Epithelial cell of prostate (primary cell): ENCODE measurements at regions not wholly inside any gene's neighbourhood (a gene's known extent, or its start where the extent isn't known, plus 50 kb on each side); places are given as distances from the start of the nearest gene placed in this dataset.

Experiments used
- DNase-seq: peaks from one replicate; pipeline ENCODE4 v3.0.0-alpha.2; 2011; ENCODE audit warnings: low read depth, low spot score
- H3K27ac ChIP-seq: fragments of 450-650 bp; 2 replicates; pipeline ENCODE4 v1.5.1; 2017; ENCODE audit warnings: mild to moderate bottlenecking

DNA sequence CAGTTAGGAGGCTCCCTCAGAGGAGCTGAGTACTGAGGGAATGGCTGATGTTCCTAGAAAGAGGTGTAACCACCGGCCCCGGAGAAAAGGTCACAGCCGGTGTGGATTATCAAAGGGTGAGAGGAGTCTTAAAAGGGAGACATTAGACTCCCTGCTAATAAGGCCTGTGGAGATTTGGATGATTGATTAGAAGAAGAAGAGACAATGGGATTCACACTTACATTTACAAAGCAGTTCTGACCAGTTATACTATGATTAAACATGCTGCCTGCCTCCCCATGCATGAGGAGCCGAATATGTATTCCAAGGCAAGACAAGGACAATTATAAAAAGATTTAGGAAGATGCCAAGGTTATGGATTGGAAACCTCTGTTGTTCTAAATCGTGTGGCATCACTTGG is 302.4 kb downstream of the SLC4A3 start:
- no peak for DNase-seq
- H3K27ac ChIP-seq: no peak overlapping the region

DNA sequence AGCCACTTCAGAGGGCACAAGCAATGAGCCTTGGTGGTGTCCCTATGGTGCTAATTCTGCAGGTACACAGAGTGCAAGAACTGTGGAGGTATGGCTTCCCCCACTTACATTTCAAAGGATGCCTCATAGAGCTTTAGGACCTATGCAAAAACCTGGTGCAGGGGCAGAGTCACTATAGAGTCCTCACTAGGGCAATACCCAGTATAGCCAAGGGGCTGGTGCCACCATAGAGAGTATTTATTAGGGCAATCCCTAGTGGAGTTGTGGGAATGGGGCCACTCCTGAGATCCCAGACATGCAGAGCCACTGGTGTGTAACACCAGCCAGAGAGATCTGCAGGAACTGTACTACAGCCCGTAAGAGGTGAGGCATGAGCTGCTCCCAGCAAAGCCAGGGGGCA is 312.2 kb downstream of the SLC4A3 start:
- DNase-seq: no peak
- H3K27ac ChIP-seq: no peak overlapping the region

DNA sequence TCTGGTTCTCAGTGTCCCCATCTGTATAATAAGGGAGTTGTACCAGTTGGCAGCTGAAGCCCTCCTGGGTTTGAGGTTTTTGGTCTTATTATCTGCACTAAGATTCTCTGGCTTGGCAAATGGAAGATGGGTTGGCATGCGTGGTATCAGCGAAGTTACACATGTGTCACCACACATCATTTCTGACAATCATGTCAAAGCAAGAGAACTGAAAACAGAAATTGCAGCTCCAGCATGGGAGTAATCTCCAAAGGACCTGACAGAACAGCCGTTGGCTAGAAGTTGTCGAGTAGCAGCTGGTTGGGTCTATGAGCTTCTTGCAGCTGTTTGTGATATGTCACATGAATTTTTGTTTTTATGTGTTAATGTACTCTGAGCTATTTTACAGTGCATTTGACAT is 317.4 kb downstream of the SLC4A3 start:
- DNase-seq: no peak
- no peak overlapping the region for H3K27ac ChIP-seq

DNA sequence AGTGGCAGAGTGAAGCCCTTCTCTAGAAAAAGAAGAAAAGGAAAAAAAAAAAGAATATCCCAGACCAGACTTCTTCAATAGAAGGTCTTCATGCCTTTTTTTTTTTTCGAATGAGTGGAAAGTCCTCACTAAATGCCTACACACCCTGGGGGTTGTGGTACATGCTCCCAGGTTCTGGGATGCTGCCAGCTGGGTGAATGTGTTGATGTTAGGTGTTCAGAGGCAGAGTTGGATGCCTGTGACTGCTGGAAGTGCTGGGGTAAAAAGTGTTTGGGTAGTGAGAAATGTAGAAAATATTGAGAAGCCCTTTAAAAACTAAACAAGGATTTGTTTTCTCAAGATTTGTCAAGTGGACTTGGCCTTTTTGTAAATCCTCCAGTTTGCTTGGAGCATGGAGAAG is 318.6 kb downstream of the SLC4A3 start:
- DNase-seq: no peak
- no peak overlapping the region for H3K27ac ChIP-seq

DNA sequence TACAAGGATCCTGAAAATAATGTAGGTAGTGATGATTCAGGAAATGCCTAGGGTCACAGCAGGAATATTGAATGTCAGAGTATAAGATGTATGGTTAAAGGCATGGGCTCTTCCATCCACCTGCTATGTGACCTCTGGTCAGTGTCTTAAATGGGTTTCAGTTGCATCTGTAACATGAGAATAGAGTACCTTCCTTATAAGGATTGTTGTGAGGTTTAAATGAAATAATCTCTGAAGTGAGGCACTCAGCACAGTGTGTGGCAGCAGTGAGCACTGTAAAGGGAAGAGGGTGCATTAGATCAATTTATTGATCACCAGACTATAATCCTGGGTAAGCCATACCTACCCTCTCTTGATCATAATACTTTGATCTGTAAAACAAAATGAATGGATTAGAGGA is 319.1 kb downstream of the SLC4A3 start:
- no peak for DNase-seq
- H3K27ac ChIP-seq: no peak overlapping the region

DNA sequence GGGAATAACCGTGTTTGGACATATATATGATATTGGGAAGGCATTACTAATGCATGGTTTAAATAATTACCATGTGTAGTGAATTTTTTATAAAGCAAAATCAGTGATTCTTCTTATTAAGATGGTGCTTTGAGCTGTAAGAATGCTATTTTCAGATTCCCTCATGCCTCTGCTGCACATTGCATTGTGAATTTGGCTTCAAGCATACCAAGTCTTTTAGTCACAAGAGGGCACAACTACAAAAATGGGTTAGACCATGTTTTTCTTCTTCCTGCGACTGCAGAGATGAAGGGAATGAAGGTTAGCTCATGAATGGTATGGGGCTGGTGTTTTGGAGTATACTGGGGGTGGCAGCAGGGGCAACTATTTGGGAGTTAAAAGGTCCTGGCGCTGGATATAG is 320.1 kb downstream of the SLC4A3 start:
- no peak for DNase-seq
- H3K27ac ChIP-seq: no peak overlapping the region

DNA sequence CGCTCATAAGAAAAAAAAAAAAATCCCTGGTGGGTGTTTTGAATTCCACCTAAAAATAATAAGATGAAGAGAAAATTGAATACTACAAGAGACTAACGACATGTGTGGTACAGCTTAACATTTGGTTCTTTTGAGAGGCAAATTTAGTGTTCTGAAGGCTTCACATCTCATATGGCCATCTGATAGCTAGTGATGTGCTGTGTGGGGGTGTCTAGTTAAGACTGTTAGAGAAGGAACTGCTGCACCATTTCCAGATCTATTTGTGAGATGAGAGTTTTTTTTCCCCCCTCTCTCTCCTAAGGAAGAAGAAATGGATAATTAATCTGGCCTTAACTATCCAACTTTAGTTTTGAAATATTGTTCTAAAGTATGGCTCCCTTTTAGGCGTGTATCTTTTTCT is 321.6 kb downstream of the SLC4A3 start:
- DNase-seq: no peak
- H3K27ac ChIP-seq: no peak overlapping the region

DNA sequence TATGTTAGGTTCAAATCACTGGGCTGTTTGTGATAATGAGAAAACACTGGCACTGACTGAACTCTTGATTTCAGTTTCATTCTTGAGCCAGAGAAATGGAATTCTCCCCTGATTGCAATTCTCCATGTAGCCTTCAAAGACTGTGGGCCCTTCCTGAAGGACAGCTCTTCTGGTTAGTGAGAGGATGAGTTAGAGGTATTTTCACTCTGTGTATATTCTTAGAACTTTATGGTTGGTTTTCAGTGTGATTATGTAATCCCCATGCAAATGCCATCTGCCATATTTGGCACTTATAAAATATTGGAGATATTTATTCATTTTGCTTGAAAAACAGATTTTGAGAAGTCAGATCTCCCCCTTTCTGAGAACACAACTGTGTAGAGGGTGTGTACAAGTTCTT is 323.7 kb downstream of the SLC4A3 start:
- no peak overlapping the region for H3K27ac ChIP-seq
- DNase-seq: no peak

DNA sequence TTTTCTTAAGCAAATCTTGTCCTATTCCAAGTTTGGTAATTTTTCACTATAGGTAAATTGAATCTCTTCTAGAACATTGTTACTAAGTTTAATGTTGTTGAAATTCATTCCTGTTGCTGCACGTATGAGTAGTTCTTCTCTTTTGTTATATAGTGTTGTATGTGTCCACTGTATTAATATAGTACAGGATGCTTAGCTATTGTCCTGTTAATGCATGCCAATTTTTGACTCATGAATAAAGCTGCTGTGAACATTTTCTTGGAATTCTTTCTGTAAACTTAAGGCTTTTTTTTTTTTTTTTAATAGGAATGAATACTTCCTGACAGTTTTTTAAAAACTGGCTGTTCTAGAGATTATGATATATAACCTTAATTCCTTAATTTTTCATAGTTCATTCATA is 326.9 kb downstream of the SLC4A3 start:
- H3K27ac ChIP-seq: no peak overlapping the region
- DNase-seq: no peak

DNA sequence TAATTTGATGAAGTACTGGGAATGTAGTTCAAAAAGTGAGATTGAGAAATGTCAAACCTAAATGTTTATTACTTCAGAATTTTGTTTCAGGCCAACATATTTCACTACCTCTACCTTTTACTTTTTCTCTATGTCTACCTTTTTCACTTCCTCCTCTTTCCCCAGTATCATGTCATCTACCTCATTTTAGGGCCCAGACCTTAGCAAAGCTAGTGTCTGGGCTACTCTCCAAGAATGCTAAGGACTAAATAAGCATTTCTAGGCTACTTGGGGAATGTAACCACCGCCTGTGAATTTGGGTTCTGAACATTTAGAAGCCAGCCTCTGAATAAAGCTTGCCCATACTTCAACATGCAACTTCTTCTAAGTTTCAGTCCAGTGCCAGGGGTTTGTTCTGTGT is 330.4 kb downstream of the SLC4A3 start:
- DNase-seq: no peak
- no peak overlapping the region for H3K27ac ChIP-seq

DNA sequence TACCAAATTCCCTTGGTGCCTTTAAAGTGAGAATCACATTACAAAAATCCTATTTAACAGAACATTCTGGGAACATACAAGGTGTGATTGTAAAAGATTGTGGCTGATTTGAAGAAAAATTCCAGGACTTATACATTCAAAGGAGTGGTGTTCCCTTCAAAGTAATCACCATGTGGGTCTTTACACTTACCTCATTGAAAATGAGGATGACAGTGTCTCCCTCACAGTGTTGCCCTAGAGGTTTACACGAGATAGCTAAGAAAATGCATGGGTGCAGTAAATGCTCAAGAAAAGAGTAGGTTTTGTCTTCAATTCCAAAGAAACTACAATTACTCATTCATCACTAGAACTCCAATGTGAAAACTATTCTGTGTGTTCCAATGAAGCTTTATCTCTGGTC is 331.5 kb downstream of the SLC4A3 start:
- H3K27ac ChIP-seq: no peak overlapping the region

DNA sequence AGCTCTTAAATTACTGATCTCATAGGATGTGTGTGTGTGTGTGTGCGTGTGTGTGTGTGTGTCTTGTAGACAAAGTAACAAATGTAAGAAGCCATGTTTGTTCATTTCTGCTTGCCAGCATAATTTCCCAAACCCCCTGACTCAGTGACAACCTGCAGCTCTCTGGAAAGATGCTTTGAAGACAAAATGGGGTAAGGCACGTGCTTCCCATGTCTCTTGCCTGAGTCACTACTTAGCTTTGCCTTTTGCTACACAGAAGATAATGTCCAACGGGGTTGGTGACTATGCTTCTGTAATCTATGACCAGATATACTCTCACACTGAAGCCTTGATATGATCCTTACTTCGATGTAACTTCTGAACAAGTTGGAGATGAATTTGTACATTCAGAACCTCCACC is 332.0 kb downstream of the SLC4A3 start:
- DNase-seq: no peak
- H3K27ac ChIP-seq: no peak overlapping the region

More for the DNA sequence above, 331.5 kb downstream of the SLC4A3 start:
- no peak for DNase-seq

DNA sequence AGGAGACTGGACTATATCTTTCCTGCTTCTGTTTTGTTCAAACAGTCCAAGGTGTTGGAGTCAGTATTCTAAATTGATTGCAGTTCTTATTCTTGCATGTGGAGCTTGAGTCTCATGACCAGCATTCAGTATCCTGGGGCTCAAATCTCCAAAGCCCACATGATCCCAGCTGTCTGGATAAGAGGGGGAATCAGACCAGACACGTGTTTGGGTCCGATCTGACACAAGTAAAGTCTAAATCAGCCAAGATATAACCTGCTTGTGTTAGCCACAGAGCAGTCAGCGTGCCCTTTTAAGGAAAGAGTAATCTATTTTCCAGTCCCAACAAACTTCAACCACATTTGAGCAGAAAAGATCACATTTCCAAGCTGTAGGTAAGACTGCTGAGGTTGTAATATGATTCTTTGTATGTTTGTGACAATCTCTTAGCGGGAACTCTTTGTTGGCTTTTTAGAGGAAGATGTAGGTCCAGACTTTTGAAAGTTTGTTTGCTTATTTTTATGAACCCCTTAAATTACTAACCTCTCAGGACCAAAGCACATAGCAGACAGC is 334.6 kb downstream of the SLC4A3 start:
- no peak overlapping the region for H3K27ac ChIP-seq
- DNase-seq: no peak

DNA sequence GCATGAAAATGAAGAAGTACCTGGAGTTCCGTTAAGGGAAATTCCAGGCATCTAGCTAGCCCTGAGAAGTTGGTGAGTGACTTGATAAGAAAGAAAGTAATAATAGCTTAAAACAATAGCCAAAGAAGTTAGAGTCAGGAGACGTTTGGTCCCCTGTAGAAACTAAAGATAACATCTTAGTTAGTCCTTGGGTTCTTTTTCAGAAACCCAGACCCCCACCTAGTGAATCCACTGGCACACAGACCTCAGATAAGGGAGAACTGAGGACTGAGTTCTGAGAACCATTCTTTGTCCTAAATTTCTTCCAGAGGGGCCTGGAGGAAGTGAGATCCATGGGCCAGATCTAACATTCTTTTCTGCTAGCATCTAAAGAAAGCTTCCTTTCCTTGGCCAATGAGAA is 335.4 kb downstream of the SLC4A3 start:
- DNase-seq: no peak
- H3K27ac ChIP-seq: no peak overlapping the region

DNA sequence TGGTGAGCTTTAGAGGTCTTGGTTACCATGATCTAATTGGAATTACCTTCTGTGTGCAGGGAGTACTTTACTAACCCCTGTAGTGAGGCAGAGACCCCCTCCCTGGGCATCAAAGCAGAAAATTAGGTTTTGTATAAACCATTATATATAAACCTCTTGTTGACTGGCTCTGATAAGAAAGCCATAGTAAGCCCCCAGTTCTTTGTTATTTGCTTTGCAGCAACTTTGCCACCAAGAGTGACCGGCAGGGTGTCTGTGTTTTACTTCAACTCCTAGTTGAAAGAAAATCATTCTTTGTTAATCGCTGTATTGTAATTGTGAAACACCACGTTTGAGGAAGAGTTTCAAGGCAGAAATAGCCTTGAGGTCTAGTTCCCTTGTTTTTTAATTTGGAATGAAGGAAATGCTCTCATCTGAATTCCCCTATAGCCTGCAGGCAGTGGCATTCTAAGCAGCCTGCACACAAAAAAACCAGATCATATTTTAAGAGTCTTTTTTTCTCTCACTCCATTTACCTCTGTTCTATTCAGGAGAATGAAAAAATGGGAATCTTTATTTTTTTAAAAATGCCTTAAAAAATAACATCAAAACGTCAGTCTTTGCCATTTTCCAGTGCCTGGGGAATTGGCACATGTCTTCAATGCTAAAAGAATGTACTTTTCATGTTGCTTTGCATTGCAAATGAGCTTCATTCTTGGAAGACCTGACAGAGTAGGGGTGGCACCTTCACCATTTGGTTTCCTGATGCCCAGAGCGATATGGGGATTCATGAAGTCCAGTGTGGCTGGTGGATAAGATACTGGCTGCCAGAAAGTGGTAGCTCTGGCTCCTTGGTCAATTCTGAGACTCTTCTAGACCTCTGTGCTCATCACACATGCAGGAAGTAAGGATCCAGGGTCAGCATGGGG is 338.1 kb downstream of the SLC4A3 start:
- DNase-seq: no peak
- H3K27ac ChIP-seq: no peak overlapping the region

DNA sequence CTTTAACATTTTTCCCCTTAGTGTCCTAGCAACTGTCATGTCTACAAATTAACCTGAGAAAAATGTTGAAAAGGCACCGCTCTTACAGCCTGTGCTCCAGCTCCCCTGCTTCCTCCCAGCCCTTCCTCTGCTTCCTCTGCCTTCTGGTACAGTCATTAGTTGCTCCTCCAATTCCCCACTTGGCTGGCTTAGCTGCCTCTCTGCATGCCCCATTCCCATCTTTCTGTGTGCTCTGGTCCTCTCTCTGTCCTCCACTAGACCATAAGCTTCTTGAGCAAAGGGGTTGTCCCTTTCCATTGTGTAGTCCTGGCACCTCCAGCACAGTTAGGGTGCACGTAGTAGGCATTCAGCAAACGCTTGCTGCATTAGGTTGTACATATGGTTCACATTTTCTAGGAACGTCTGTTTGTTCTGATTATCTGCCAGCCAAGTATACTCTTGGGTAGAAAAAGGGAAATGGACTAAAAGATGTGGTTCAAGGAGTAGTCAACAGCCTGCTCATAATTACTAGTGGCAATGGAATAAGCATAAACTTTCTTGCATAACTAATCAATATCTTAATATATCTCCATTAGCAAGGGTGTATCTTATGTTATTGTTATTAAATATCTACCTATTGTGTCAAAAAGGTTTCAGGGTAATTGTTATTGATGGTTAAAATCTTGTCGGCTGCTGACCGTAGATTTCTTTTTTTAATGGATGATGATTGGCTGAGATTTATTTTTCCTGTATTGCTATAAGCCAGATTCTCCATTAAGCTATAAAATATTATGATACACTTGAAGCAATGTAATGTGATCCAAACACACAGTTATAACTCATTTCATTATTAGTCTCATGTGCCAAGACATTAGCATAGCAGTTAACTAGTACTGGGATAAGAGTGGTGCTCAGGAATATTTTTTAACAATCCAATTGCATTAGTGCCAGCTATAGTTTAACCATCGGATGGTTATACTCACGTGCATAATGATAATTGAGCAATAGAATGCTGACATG is 340.1 kb downstream of the SLC4A3 start:
- peak overlapping the region; percentile 88 for H3K27ac ChIP-seq
- no peak for DNase-seq

DNA sequence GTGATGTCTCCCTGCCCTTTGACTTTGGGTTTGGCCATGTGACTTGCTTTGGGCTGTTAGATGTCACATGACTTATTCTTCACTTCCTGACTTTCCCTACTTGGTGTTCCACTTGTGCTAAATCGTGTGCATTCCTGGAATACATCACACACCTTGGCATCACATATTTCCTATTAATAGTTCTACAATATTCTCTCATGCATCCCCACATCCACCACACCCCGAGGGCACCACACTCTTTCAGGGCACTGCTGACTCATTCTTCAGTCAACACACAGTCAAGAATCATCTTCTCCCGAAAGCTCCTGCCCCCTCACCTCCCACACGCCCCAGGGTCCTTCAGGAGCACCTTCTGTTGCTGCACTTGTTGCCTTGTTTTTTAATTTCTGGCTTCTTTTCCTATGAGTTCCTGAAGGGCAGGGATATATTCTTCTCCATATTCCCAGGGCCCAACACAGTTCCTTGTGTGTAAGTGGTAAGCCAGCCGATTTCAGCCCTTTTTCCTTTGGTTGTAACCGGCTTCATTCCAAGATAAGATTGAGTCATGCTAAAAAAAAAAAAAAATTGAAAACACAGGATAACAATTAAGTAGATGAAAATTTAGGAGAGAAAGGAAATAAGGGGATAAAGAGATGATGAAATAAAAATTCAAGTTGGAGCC is 341.4 kb downstream of the SLC4A3 start:
- DNase-seq: peak; percentile 77
- peak overlapping the region; percentile 88 for H3K27ac ChIP-seq

DNA sequence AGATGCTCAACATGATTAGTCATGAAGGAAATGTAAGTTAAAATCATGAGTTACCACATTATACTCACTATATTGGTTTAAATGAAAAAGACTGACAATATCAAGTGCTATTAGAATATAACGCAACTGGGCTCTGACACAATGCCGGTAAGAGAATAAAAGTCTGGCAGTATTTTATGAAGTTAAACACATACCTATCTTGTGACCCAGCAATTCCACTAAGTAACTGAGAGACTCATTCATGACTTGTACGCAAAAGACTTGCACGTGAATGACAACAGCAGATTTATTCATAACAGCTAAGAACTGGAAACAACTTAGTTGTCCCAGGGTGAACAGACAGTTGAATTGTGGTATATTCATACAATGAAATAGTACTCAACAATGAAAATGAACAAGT is 342.1 kb downstream of the SLC4A3 start:
- peak; percentile 79 for DNase-seq
- H3K27ac ChIP-seq: peak overlapping the region; percentile 88

DNA sequence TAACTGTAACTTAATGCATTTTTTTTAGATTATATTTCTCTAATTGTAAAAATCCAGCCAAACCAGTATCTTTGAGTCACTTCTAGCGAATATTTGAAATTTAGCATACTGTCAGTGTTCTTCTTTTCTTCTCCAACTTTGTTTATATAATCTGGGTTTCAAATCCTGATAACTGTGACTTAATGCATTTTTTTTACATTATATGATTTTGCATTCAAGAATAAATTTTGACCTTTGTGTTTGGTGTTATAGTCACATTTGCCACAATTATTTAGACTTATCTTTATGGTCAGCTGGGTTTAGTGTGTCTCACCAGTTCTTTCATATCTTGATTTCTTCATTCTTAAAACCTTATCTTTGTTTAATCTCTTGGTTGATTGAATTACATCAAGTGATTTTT is 345.7 kb downstream of the SLC4A3 start:
- DNase-seq: no peak
- no peak overlapping the region for H3K27ac ChIP-seq

DNA sequence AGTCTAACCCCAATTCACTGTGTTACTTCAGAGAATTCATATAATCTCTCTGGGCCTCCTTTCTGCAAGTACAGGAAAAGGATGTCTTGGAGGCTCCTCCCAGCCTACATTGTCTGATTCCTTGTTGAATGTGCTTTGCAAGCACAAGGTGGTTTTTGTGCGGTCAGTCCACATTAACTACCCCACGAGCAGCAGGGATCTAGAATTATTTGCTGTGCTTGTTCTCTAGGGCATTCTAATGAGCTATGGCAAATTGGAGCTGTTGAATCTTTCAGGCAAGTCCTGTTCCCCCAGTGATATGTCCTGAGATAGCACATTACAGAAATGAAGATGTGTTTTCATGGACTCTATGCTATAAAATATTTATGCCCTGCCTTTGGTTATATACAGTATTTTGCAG is 349.4 kb downstream of the SLC4A3 start:
- no peak for DNase-seq
- H3K27ac ChIP-seq: no peak overlapping the region
